ENCODE measurements at regions not wholly inside any gene's neighbourhood (a gene's known extent, or its start where the extent isn't known, plus 50 kb on each side); places are given as distances from the start of the nearest gene placed in this dataset.

- H3K27me3 ChIP-seq = no peaks in the 10 kb centered on the region
- DNase-seq (no peak), ATAC-seq (no peak)
- no peak overlapping the region for H3K27ac ChIP-seq
- no peaks in the 10 kb centered on the region for H3K9me3 ChIP-seq
- H3K36me3 ChIP-seq = no peaks in the 10 kb centered on the region
- intact Hi-C loops (cut with DNase I) = no loop called here
- TF ChIP-seq CTCF (IDR thresholded peaks at IDR 0.05) = no peak
- H3K4me3 ChIP-seq = no peak overlapping the region
- 83% methylated on average over 2 of the region's 2 CpGs for WGBS, 2 donors
- no peaks in the 10 kb centered on the region for H3K4me1 ChIP-seq
These were observed 54.0 kb upstream of the TACR3 start for GRCh38 chr4:103773691-103774231.

All from heart right ventricle (tissue), 16 donors.